ENCODE measurements at regions not wholly inside any gene's neighbourhood (a gene's known extent, or its start where the extent isn't known, plus 50 kb on each side); places are given as distances from the start of the nearest gene placed in this dataset.

DNA sequence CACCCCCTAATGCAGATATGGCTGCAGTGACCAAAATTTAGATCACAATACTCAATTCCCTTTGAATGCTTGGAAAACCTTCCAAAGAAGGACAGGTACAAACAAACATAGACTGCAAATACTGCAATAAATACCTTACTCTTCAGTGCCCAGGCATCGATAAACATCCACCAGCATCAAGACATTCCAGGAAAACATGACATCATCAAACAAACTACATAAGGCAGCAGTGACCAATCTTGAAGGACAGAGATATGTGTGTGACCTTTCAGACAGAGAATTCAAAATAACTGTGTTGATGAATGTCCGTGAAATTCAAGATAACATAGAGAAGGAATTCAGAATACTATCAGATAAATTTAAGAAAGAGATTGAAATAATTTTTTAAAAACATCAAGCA, 488.6 kb downstream of the TLR4 start:
- TF ChIP-seq, protein P1, sequence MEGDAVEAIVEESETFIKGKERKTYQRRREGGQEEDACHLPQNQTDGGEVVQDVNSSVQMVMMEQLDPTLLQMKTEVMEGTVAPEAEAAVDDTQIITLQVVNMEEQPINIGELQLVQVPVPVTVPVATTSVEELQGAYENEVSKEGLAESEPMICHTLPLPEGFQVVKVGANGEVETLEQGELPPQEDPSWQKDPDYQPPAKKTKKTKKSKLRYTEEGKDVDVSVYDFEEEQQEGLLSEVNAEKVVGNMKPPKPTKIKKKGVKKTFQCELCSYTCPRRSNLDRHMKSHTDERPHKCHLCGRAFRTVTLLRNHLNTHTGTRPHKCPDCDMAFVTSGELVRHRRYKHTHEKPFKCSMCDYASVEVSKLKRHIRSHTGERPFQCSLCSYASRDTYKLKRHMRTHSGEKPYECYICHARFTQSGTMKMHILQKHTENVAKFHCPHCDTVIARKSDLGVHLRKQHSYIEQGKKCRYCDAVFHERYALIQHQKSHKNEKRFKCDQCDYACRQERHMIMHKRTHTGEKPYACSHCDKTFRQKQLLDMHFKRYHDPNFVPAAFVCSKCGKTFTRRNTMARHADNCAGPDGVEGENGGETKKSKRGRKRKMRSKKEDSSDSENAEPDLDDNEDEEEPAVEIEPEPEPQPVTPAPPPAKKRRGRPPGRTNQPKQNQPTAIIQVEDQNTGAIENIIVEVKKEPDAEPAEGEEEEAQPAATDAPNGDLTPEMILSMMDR (IDR thresholded peaks at IDR 0.05): no peak
- no peak for TF ChIP-seq POLR2A (IDR thresholded peaks at IDR 0.05)
- DNase-seq (no peak), ATAC-seq (no peak)
- Histone ChIP-seq H3K4me1 (no peaks in the 10 kb centered on the region), H3K4me3 (no peak overlapping the region), H3K9me3 (peaks cover 0 to 18% (median 0%) of the 10 kb centered on the region in 12 donors), H3K27ac (no peak overlapping the region), H3K36me3 (no peaks in the 10 kb centered on the region), H3K27me3 (no peaks in the 10 kb centered on the region)
- intact Hi-C loops (cut with DNase I): no loop called here
- WGBS, 4 donors: 63 to 75% (median 72%) methylated on average over 2 of the region's 2 CpGs

DNA sequence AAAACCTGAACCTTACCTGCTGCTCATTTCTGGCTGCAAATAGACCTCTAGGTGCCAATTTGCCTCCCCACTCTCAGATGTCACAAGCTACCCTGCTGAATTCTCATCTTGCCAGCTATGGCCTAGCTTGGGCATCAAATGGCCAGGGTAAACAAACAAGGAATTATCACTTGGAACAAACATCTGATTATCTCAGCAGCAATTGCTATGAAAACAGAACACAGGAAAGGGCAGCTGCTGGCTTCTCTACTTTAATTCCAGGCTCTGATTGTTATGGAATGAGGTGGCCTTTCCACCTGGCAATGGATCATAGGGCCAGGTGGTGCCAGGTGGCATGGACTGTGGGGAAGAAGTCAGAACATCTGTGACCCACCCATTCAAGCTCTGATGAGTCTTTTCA, 505.1 kb downstream of the TLR4 start:
- Histone ChIP-seq H3K9me3 (peaks cover 0 to 2% (median 0%) of the 10 kb centered on the region in 12 donors), H3K27ac (no peak overlapping the region), H3K4me1 (no peaks in the 10 kb centered on the region), H3K27me3 (peaks cover 0 to 9% (median 0%) of the 10 kb centered on the region in 9 donors), H3K4me3 (no peak overlapping the region), H3K36me3 (no peaks in the 10 kb centered on the region)
- intact Hi-C loops (cut with DNase I): no loop called here
- no peak for ATAC-seq
- no peak for TF ChIP-seq POLR2A (IDR thresholded peaks at IDR 0.05)
- TF ChIP-seq, protein P1 (IDR thresholded peaks at IDR 0.05): no peak
- DNase-seq: no peak

DNA sequence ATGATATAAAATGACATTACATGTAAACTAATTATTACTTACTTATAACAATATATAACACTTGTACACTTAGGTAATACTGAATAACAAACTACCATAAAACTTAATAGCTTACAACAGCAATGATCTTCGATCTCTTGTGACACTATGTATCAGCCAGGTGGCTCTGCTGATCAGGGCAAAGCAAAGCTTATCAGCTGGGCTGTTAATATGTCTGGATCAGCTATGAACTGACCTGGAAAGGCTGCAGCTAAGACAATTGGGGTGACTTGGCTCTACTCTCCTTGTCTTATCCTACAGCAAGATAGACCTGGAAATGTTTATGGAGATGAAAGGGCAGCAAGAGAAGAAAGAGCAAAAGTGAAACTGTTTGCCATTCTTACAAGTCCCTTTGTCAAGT, 511.3 kb downstream of the TLR4 start:
- no peak overlapping the region for H3K4me3 ChIP-seq
- ATAC-seq: no peak
- no peaks in the 10 kb centered on the region for H3K9me3 ChIP-seq
- no peak overlapping the region for H3K27ac ChIP-seq
- no peaks in the 10 kb centered on the region for H3K4me1 ChIP-seq
- intact Hi-C loops (cut with DNase I): no loop called here
- no peaks in the 10 kb centered on the region for H3K27me3 ChIP-seq
- H3K36me3 ChIP-seq: no peaks in the 10 kb centered on the region
- TF ChIP-seq, protein P1 (IDR thresholded peaks at IDR 0.05): no peak
- TF ChIP-seq POLR2A (IDR thresholded peaks at IDR 0.05): no peak
- DNase-seq: no peak
- WGBS, 4 donors: 78 to 83% (median 79%) methylated on average over 1 of the region's 1 CpG

DNA sequence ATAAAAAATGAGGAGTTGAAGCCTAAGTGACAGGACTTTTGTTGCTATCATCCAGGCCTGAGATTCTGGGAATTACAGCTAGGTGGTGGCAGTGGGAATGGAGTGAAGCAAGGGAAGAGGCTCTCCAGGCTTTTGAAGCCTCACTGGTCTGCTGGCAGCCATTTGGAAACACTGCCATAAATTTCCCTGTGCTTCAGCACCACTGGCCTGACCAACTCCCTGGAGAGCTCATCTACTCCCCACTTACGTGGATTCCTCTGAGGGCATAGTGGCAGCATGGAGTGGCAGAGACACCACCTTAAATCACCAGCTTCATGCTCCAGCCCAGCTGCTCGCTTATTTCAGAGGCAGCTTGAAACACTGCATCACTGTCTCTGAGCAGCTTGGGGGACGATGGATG, 518.2 kb downstream of the TLR4 start:
- Histone ChIP-seq H3K9me3 (no peaks in the 10 kb centered on the region), H3K27me3 (no peaks in the 10 kb centered on the region), H3K36me3 (no peaks in the 10 kb centered on the region), H3K27ac (no peak overlapping the region), H3K4me1 (no peaks in the 10 kb centered on the region), H3K4me3 (no peak overlapping the region)
- 27 to 55% (median 50%) methylated on average over 3 of the region's 3 CpGs for WGBS, 4 donors
- intact Hi-C loops (cut with DNase I): no loop called here
- TF ChIP-seq, protein P1 (IDR thresholded peaks at IDR 0.05): peak in 1 of 12 donors; percentile 36
- TF ChIP-seq POLR2A (IDR thresholded peaks at IDR 0.05): no peak
- DNase-seq (no peak), ATAC-seq (peak in 2 of 4 donors; percentile 30 to 54)
